Activated CD4-positive, alpha-beta T cell treated with anti-CD3 and anti-CD28 coated beads, Interleukin-2, amount 10 ng/mL, durations not matched to agents 24 days and 14 days (primary cell): ENCODE measurements at regions not wholly inside any gene's neighbourhood (a gene's known extent, or its start where the extent isn't known, plus 50 kb on each side); places are given as distances from the start of the nearest gene placed in this dataset.
"Not testable (repeated sequence)": the region's sequence is repeated elsewhere in the genome, so short reads cannot be mapped to it uniquely, and the experiment has no call there.

ENCODE experiments used
- DNase-seq: peaks from one replicate; pipeline ENCODE4 v3.0.0; 2022
- H3K27ac Mint-ChIP-seq: one replicate; pipeline ENCODE4 v1.8.0; 2022; ENCODE audit warnings: mild to moderate bottlenecking, mixed read lengths
- H3K27me3 Mint-ChIP-seq: one replicate; pipeline ENCODE4 v1.8.0; 2022; ENCODE audit warnings: mixed read lengths
- H3K36me3 Mint-ChIP-seq: one replicate; pipeline ENCODE4 v1.8.0; 2022; ENCODE audit warnings: low read depth, mild to moderate bottlenecking, mixed read lengths
- H3K4me1 Mint-ChIP-seq: one replicate; pipeline ENCODE4 v1.8.0; 2021; ENCODE audit warnings: mixed read lengths
- H3K4me3 Mint-ChIP-seq: one replicate; pipeline ENCODE4 v1.8.0; 2022; ENCODE audit warnings: mild to moderate bottlenecking, moderate library complexity, mixed read lengths
- H3K9me3 Mint-ChIP-seq: one replicate; pipeline ENCODE4 v1.8.0; 2021; ENCODE audit warnings: mixed read lengths
- intact Hi-C: fragments of 100-400 bp; cut with micrococcal nuclease; formaldehyde crosslinking; loops from one replicate; pipeline ENCODE4 v1.15.1; 2023

GRCh38 chr2:191500884-191501560 lies 176.9 kb upstream of the NABP1 start:
- H3K4me3 Mint-ChIP-seq: no peak overlapping the region
- intact Hi-C loops: loop anchor here (1.0 kb wide), 1 partner anchor 336 kb away; no protein-coding TSS in a partner anchor
- no peaks in the 10 kb centered on the region for H3K36me3 Mint-ChIP-seq
- peaks cover 13% of the 10 kb centered on the region for H3K27me3 Mint-ChIP-seq
- H3K4me1 Mint-ChIP-seq: no peaks in the 10 kb centered on the region
- H3K27ac Mint-ChIP-seq: no peak overlapping the region
- DNase-seq: no peak
- no peaks in the 10 kb centered on the region for H3K9me3 Mint-ChIP-seq

- no peak for DNase-seq
- intact Hi-C loops: loop anchor here (1.0 kb wide), 1 partner anchor 336 kb away; no protein-coding TSS in a partner anchor
- H3K9me3 Mint-ChIP-seq: no peaks in the 10 kb centered on the region
- H3K36me3 Mint-ChIP-seq: no peaks in the 10 kb centered on the region
- H3K4me1 Mint-ChIP-seq: no peaks in the 10 kb centered on the region
- peaks cover 12% of the 10 kb centered on the region for H3K27me3 Mint-ChIP-seq
- H3K4me3 Mint-ChIP-seq: no peak overlapping the region
- H3K27ac Mint-ChIP-seq: no peak overlapping the region
Measured at GRCh38 chr2:191501561-191502168, 176.3 kb upstream of the NABP1 start.

GRCh38 chr2:191506515-191506914 lies 171.4 kb upstream of the NABP1 start:
- Mint-ChIP-seq H3K9me3 (no peaks in the 10 kb centered on the region), H3K27ac (no peak overlapping the region), H3K36me3 (no peaks in the 10 kb centered on the region)

GRCh38 chr2:191507252-191507853 lies 170.6 kb upstream of the NABP1 start:
- H3K4me1 Mint-ChIP-seq, H3K27me3 Mint-ChIP-seq, intact Hi-C loops, H3K9me3 Mint-ChIP-seq, H3K4me3 Mint-ChIP-seq, DNase-seq, H3K27ac Mint-ChIP-seq, H3K36me3 Mint-ChIP-seq: not testable (repeated sequence)

More at GRCh38 chr2:191506515-191506914, 171.4 kb upstream of the NABP1 start:
- Mint-ChIP-seq H3K4me1 (no peaks in the 10 kb centered on the region), H3K4me3 (no peak overlapping the region), H3K27me3 (peaks cover 2% of the 10 kb centered on the region)
- intact Hi-C loops: no loop called here
- no peak for DNase-seq

- Mint-ChIP-seq H3K9me3 (no peaks in the 10 kb centered on the region), H3K36me3 (no peaks in the 10 kb centered on the region), H3K4me1 (no peaks in the 10 kb centered on the region), H3K27ac (no peak overlapping the region), H3K4me3 (no peak overlapping the region), H3K27me3 (peaks cover 2% of the 10 kb centered on the region)
- DNase-seq: no peak
- intact Hi-C loops: no loop called here
Measured at GRCh38 chr2:191508738-191509137, 169.2 kb upstream of the NABP1 start.

GRCh38 chr2:191512216-191512835 lies 165.6 kb upstream of the NABP1 start:
- Mint-ChIP-seq H3K27me3 (peaks cover 4% of the 10 kb centered on the region), H3K4me1 (no peaks in the 10 kb centered on the region), H3K36me3 (no peaks in the 10 kb centered on the region), H3K9me3 (no peaks in the 10 kb centered on the region), H3K27ac (no peak overlapping the region), H3K4me3 (no peak overlapping the region)
- no peak for DNase-seq
- intact Hi-C loops: no loop called here

- Mint-ChIP-seq H3K27ac (no peak overlapping the region), H3K9me3 (no peaks in the 10 kb centered on the region), H3K27me3 (peaks cover 6% of the 10 kb centered on the region), H3K4me3 (no peak overlapping the region), H3K36me3 (no peaks in the 10 kb centered on the region), H3K4me1 (no peaks in the 10 kb centered on the region)
- DNase-seq: no peak
- intact Hi-C loops: no loop called here
Measured at GRCh38 chr2:191512874-191513273, 165.1 kb upstream of the NABP1 start.

- H3K4me3 Mint-ChIP-seq: no peak overlapping the region
- peaks cover 15% of the 10 kb centered on the region for H3K27me3 Mint-ChIP-seq
- H3K4me1 Mint-ChIP-seq: no peaks in the 10 kb centered on the region
- no peak overlapping the region for H3K27ac Mint-ChIP-seq
- H3K36me3 Mint-ChIP-seq: no peaks in the 10 kb centered on the region
- no peak for DNase-seq
- intact Hi-C loops: no loop called here
- no peaks in the 10 kb centered on the region for H3K9me3 Mint-ChIP-seq
Measured at GRCh38 chr2:191514613-191515012, 163.3 kb upstream of the NABP1 start.

GRCh38 chr2:191515551-191515950 lies 162.4 kb upstream of the NABP1 start:
- Mint-ChIP-seq H3K4me3 (no peak overlapping the region), H3K27ac (no peak overlapping the region), H3K36me3 (no peaks in the 10 kb centered on the region), H3K4me1 (no peaks in the 10 kb centered on the region), H3K27me3 (peaks cover 15% of the 10 kb centered on the region), H3K9me3 (no peaks in the 10 kb centered on the region)
- intact Hi-C loops: no loop called here
- no peak for DNase-seq

GRCh38 chr2:191516260-191516659 lies 161.7 kb upstream of the NABP1 start:
- no peak overlapping the region for H3K4me3 Mint-ChIP-seq
- no peaks in the 10 kb centered on the region for H3K36me3 Mint-ChIP-seq
- no peaks in the 10 kb centered on the region for H3K4me1 Mint-ChIP-seq
- intact Hi-C loops: no loop called here
- no peak for DNase-seq
- H3K9me3 Mint-ChIP-seq: no peaks in the 10 kb centered on the region
- peaks cover 15% of the 10 kb centered on the region for H3K27me3 Mint-ChIP-seq
- H3K27ac Mint-ChIP-seq: no peak overlapping the region

- H3K9me3 Mint-ChIP-seq: no peaks in the 10 kb centered on the region
- no peaks in the 10 kb centered on the region for H3K4me1 Mint-ChIP-seq
- no peaks in the 10 kb centered on the region for H3K36me3 Mint-ChIP-seq
- peaks cover 16% of the 10 kb centered on the region for H3K27me3 Mint-ChIP-seq
- H3K4me3 Mint-ChIP-seq: no peak overlapping the region
- no peak for DNase-seq
- no peak overlapping the region for H3K27ac Mint-ChIP-seq
- intact Hi-C loops: loop anchor here (1.0 to 5.0 kb wide), 3 partner anchors 289 to 469 kb away; no protein-coding TSS in a partner anchor
Measured at GRCh38 chr2:191521608-191522208, 156.2 kb upstream of the NABP1 start.

- no peaks in the 10 kb centered on the region for H3K9me3 Mint-ChIP-seq
- H3K27me3 Mint-ChIP-seq: peaks cover 13% of the 10 kb centered on the region
- H3K36me3 Mint-ChIP-seq: no peaks in the 10 kb centered on the region
- no peaks in the 10 kb centered on the region for H3K4me1 Mint-ChIP-seq
- no peak for DNase-seq
- intact Hi-C loops: loop anchor here (5.0 kb wide), 1 partner anchor 290 kb away; no protein-coding TSS in a partner anchor
- H3K27ac Mint-ChIP-seq: no peak overlapping the region
- no peak overlapping the region for H3K4me3 Mint-ChIP-seq
Measured at GRCh38 chr2:191522478-191523120, 155.3 kb upstream of the NABP1 start.

- Mint-ChIP-seq H3K27me3 (peaks cover 2% of the 10 kb centered on the region), H3K4me1 (no peaks in the 10 kb centered on the region), H3K36me3 (no peaks in the 10 kb centered on the region), H3K9me3 (no peaks in the 10 kb centered on the region), H3K27ac (no peak overlapping the region), H3K4me3 (no peak overlapping the region)
- intact Hi-C loops: no loop called here
- DNase-seq: no peak
Measured at GRCh38 chr2:191526091-191526490, 151.8 kb upstream of the NABP1 start.
